Suprapubic skin (tissue), 3 donors: ENCODE measurements at regions not wholly inside any gene's neighbourhood (a gene's known extent, or its start where the extent isn't known, plus 50 kb on each side); places are given as distances from the start of the nearest gene placed in this dataset.

Source experiments
- EP300 ChIP-seq: sonication (generic); formaldehyde crosslinking; IDR thresholded peaks from one replicate; pipeline ENCODE4 v1.6.1; 2017; ENCODE audit warnings: antibody characterized with exemption
- POLR2A ChIP-seq, 2 donors: fragments of 450-650 bp; IDR thresholded peaks; one replicate each; pipeline ENCODE4 v1.6.1; 2017; ENCODE audit warnings: antibody characterized with exemption in 2 of 2, mild to moderate bottlenecking in 2 of 2, moderate library complexity in 2 of 2
- TF ChIP-seq, protein P1 (sequence below), 2 donors: fragments of 200-600 bp in 1 of 2; fragments of 450-650 bp in 1 of 2; sonication (generic) in 1 of 2; IDR thresholded peaks; one replicate each; pipeline ENCODE4 v1.5.1; 2016 to 2019; ENCODE audit warnings: antibody characterized with exemption in 2 of 2, mild to moderate bottlenecking in 1 of 2, moderate library complexity in 1 of 2

DNA sequence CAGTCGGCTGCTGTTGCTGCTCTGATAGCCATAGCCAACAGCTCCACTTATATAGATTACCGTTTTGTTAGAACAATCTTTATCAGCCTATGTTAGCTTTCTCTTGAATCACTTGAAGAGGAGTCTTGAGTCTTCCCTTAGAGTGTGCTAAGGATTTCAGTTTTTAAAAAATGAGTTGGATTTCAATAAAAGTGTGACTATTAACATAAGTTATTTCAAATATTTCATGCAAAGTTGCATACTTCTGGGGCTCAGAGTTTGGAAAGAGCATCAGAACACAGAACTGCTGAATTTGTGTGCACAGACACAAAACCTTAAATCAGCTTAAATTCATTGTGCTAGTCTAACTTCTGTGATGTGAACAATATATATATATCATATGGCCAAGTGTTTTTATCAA, 174.7 kb downstream of the MTX2 start:
- TF ChIP-seq, protein P1, sequence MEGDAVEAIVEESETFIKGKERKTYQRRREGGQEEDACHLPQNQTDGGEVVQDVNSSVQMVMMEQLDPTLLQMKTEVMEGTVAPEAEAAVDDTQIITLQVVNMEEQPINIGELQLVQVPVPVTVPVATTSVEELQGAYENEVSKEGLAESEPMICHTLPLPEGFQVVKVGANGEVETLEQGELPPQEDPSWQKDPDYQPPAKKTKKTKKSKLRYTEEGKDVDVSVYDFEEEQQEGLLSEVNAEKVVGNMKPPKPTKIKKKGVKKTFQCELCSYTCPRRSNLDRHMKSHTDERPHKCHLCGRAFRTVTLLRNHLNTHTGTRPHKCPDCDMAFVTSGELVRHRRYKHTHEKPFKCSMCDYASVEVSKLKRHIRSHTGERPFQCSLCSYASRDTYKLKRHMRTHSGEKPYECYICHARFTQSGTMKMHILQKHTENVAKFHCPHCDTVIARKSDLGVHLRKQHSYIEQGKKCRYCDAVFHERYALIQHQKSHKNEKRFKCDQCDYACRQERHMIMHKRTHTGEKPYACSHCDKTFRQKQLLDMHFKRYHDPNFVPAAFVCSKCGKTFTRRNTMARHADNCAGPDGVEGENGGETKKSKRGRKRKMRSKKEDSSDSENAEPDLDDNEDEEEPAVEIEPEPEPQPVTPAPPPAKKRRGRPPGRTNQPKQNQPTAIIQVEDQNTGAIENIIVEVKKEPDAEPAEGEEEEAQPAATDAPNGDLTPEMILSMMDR (IDR thresholded peaks at IDR 0.05): no peak
- TF ChIP-seq POLR2A (IDR thresholded peaks at IDR 0.05) (no peak), EP300 (no peak)
